Fibroblast of skin of scalp (primary cell): ENCODE measurements at regions not wholly inside any gene's neighbourhood (a gene's known extent, or its start where the extent isn't known, plus 50 kb on each side); places are given as distances from the start of the nearest gene placed in this dataset.
"Not testable (repeated sequence)": the region's sequence is repeated elsewhere in the genome, so short reads cannot be mapped to it uniquely, and the experiment has no call there.

Experiments used
- DNase-seq: peaks from one replicate; pipeline ENCODE4 v3.0.0-alpha.2; 2013

GRCh38 chr9:109977521-109977920, 197.5 kb downstream of the PALM2AKAP2 start:
- no peak for DNase-seq

GRCh38 chr9:109981091-109981490, 201.1 kb downstream of the PALM2AKAP2 start:
- no peak for DNase-seq

GRCh38 chr9:109986521-109986991, 206.6 kb downstream of the PALM2AKAP2 start:
- peak; percentile 98 for DNase-seq

GRCh38 chr9:109989296-109989695, 209.3 kb downstream of the PALM2AKAP2 start:
- peak; percentile 86 for DNase-seq

GRCh38 chr9:109990541-109990940, 210.5 kb downstream of the PALM2AKAP2 start:
- peak; percentile 24 for DNase-seq

GRCh38 chr9:109992293-109992692, 212.3 kb downstream of the PALM2AKAP2 start:
- DNase-seq = no peak

- no peak for DNase-seq
Observed at GRCh38 chr9:109993250-109993978, 213.4 kb downstream of the PALM2AKAP2 start.

GRCh38 chr9:109994141-109994540, 213.8 kb downstream of the C9orf152 start:
- DNase-seq = no peak

GRCh38 chr9:109996936-109997580, 210.9 kb downstream of the C9orf152 start:
- no peak for DNase-seq

- DNase-seq = no peak
Observed at GRCh38 chr9:109997682-109998081, 210.3 kb downstream of the C9orf152 start.

- DNase-seq = not testable (repeated sequence)
Observed at GRCh38 chr9:110005521-110005920, 202.4 kb downstream of the C9orf152 start.

- no peak for DNase-seq
Observed at GRCh38 chr9:110006657-110007056, 201.3 kb downstream of the C9orf152 start.

- DNase-seq = peak; percentile 50
Observed at GRCh38 chr9:110007477-110008270, 200.3 kb downstream of the C9orf152 start.

GRCh38 chr9:110008663-110009062, 199.3 kb downstream of the C9orf152 start:
- DNase-seq = no peak

- DNase-seq = no peak
Observed at GRCh38 chr9:110011628-110012320, 196.2 kb downstream of the C9orf152 start.

GRCh38 chr9:110013064-110013463, 194.9 kb downstream of the C9orf152 start:
- DNase-seq = no peak

- DNase-seq = peak; percentile 41
Observed at GRCh38 chr9:110015759-110016158, 192.2 kb downstream of the C9orf152 start.

GRCh38 chr9:110016340-110016739, 191.6 kb downstream of the C9orf152 start:
- peak; percentile 40 for DNase-seq

- DNase-seq = not testable (repeated sequence)
Observed at GRCh38 chr9:110020216-110020615, 187.7 kb downstream of the C9orf152 start.

- DNase-seq = no peak
Observed at GRCh38 chr9:110021891-110022290, 186.1 kb downstream of the C9orf152 start.

GRCh38 chr9:110023221-110023620, 184.7 kb downstream of the C9orf152 start:
- DNase-seq = not testable (repeated sequence)

GRCh38 chr9:110025551-110026170, 182.3 kb downstream of the C9orf152 start:
- no peak for DNase-seq
